AG09319 (cell line): ENCODE measurements at regions not wholly inside any gene's neighbourhood (a gene's known extent, or its start where the extent isn't known, plus 50 kb on each side); places are given as distances from the start of the nearest gene placed in this dataset.

Source experiments
- DNase-seq: peaks from one replicate; pipeline ENCODE4 v3.0.0-alpha.2; 2010; ENCODE audit warnings: low read depth; ENCODE audit errors: extremely low read depth
- CTCF ChIP-seq: IDR thresholded peaks from 2 replicates; pipeline ENCODE4 v1.5.1; 2011; ENCODE audit warnings: low read depth, mild to moderate bottlenecking, inconsistent platforms, low read length, moderate library complexity

GRCh38 chr7:109062798-109063197, 493.1 kb downstream of the DNAJB9 start:
- no peak for TF ChIP-seq CTCF
- no peak for DNase-seq

- TF ChIP-seq CTCF = no peak
Observed at GRCh38 chr7:109073543-109073942, 503.9 kb downstream of the DNAJB9 start.

GRCh38 chr7:109076396-109076972, 506.8 kb downstream of the DNAJB9 start:
- no peak for DNase-seq

More at GRCh38 chr7:109073543-109073942, 503.9 kb downstream of the DNAJB9 start:
- DNase-seq = no peak

GRCh38 chr7:109091042-109091441, 521.4 kb downstream of the DNAJB9 start:
- no peak for DNase-seq
- TF ChIP-seq CTCF = no peak

More at GRCh38 chr7:109076396-109076972, 506.8 kb downstream of the DNAJB9 start:
- no peak for TF ChIP-seq CTCF

- DNase-seq = no peak
- no peak for TF ChIP-seq CTCF
Observed at GRCh38 chr7:109092268-109092667, 522.6 kb downstream of the DNAJB9 start.

- DNase-seq = no peak
- TF ChIP-seq CTCF = no peak
Observed at GRCh38 chr7:109101332-109101731, 531.7 kb downstream of the DNAJB9 start.

- no peak for TF ChIP-seq CTCF
- DNase-seq = no peak
Observed at GRCh38 chr7:109109558-109109957, 539.9 kb downstream of the DNAJB9 start.
